LHCN-M2 (cell line): ENCODE measurements at regions not wholly inside any gene's neighbourhood (a gene's known extent, or its start where the extent isn't known, plus 50 kb on each side); places are given as distances from the start of the nearest gene placed in this dataset.

Experiments
- DNase-seq: peaks from one replicate; pipeline ENCODE4 v3.0.0-alpha.2; 2012; ENCODE audit warnings: low read depth

DNA sequence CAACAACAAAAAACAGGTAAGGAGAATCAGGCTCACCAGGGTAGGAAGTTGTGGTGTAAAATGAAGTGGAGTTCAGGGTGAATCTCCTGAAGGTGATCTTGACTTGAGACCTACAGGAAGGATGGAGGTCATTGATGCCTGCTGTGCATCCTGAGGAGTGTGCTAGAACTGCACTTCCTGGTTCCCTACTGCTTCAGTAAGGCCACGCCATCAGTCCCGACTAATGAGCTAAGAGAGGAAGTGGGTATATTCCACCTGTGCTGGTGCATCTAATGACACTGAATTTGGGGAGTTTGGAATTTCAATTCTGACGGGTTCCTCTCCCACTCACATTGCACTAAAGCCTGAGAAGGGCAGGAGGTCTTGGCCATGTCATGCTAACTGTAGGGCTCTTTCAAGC, 349.3 kb upstream of the SLC14A2 start:
- no peak for DNase-seq

DNA sequence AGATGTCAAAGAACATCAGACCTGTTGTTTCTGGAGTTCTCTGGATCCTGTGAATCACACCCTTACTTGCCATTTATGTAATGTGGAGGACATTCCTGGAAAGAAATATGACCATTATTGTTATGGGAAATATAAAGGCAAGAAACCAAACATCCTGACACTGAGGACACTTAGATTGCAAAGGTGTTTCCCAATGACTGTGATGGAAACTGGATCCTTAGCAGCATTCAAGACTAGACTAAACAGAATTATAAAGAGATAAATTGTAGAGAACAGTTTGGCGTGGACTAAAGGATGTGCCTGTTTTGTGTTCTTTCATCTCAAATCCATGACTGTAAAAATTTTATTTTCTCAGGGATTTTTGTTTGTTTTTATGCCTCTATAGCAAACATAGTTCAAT, 347.7 kb upstream of the SLC14A2 start:
- no peak for DNase-seq

DNA sequence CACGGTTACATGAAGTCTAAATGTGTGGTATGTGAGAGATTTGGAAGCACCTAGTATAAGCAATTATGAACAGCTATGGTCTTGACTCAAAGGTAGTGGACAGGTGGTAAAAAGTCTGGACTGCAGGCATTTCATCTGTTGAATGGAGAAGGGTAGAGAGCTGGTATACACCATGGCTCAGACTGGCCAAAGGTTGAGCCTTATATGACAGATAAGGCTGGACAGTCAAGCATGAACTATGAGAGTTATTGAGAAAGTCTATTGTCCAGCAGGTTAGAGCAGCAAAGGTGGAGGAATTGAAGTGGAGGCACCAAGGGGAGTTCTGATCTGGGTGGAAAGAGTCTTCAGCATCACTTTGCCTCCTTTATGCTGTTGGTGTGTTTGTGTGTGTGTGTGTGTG, 346.7 kb upstream of the SLC14A2 start:
- no peak for DNase-seq

DNA sequence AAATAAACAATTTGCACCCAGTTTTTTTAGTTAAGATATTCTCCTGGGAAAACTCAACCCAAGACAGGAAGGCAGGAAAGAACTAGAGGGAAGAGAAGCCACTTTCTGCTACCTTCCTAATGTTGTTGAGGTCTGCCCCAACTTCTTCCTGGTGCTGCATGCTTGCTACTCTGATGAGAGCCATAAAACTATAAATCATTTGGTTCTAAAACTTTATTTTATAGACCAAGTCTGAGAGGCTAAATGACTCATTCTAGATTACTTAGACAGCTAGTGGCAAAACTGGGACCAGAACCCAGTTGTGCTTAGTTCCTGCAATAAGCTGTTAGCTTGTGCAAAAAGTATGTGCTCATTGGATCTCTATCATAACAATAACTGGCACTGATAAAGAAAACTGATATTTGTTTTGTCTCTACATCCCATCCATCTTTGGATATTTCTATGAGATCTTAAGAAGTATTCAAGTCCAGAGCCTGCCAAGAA, 344.9 kb upstream of the SLC14A2 start:
- DNase-seq = no peak

DNA sequence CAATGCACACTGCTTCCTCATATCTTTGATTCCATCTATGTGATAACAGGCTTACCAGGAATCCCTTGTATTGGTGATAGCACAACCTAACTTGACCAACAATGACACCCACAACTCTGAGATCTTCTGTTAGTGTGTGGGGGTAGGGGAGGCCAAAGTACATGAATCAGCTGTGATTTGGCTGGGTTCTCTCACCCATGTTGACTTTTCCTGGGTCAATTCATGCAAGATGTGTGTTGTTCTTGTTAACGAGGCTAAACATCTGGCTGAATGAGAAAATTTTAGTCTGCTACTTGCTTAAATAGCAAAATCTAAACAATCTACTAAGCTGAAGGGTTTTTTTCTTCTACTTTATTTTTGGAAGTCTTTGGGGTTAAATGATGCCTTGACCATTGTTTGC, 341.2 kb upstream of the SLC14A2 start:
- no peak for DNase-seq

DNA sequence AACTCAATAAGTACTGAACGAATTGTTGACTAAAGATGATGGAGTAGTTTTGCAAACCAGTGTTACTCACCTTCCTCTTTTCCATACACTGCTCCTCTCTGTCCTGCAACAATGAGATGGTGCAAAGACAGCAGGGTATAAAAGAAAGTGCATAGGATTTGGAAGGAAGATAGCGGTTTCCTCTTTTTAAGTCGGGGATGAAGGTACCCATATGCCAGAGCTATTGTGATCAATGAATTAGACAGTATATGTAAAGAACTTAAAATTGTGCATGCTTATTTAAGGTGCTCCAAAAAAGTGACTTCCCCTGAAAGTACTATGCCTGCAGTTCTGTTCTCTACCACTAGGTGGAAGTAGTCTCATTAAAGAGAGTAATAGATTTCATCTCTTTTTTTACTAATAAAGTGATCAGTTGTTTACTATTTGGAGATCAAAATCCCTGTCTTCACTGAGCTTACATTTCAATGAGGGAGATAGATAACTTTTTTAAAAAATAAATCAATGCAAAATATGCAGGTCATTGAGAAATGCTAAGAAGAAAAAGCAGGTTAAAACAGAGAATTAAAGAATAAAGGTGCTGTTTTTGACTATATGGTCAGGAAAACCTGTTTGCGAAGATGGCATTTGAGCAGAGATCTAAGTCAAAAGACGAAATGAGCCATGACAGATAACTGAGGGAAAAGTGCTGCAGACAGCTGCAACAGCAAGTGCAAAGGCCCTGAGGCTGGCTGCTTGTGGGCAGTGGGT, 339.7 kb upstream of the SLC14A2 start:
- peak; percentile 32 for DNase-seq

DNA sequence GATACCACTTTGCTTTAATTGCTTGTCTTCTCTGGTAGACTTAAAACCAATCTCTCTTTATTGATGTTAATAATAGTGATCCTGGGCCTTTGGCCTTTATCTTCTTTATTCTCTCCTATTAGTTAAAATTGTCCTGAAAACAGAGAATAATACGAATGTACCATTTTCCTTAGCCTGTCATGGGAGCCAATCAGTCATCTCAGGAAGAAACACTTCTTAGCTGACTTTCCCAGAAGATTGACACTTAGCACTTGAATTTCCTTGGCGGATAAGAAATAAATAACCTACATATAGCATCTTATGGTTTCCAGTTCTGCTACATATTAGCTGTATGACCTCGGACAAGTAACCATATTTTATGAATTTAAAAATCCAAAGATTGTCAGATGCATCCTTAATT, 338.4 kb upstream of the SLC14A2 start:
- DNase-seq = no peak

DNA sequence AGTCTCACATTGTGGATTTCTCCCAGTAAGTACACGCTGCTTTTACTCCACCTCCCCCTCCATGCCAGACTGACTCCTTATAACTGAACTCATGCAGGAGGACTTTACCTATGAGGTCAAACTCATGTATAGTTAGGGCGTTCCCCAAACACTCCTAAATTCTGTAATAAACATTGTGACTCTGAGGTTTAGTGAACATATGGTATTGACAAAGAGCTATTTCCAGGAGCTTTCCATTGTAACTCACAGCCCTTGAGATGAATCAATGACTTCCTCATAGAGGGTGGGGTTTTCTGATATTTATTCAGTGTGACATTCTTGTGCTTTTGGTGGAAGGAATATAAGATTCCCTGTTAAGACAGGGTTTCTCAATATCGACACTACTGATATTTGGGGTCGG, 337.4 kb upstream of the SLC14A2 start:
- no peak for DNase-seq

DNA sequence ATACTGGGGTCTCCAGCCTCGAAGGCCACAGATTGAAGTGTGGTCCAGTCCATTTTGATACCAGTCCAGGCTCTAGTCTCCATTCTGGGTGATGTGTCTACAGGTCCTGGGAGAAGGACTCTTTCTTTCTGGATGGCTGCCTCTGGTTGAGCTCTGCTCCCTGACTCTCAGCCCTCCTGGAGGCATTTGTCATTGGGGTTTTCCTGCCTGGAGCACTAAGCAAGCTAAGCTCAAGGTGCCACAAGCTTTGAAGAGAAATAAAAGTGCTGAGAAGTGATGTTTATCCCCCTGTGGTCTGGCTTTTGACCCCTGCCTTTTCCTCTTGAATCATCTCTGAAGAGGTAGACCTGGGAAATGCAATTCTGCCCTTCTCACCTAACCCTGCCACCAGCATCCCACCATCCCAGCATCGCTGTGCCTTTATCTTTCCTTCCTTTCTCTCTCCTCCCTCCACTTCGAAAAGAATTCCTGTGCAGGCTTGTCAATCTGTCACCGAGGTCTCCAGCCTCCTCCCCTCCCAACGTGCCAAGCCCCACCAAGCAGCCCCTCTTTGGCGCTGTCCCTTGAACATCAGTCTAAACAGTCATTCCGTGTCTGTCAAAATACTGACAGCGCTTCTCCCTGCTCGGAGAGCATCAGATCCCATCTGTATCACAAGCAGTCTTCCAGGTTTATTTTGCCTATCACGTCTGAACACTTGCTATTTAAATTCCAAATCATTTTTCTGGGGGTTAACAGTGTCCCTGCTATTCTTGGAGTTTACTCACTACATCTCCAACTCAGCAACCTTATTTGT, 334.6 kb upstream of the SLC14A2 start:
- no peak for DNase-seq

DNA sequence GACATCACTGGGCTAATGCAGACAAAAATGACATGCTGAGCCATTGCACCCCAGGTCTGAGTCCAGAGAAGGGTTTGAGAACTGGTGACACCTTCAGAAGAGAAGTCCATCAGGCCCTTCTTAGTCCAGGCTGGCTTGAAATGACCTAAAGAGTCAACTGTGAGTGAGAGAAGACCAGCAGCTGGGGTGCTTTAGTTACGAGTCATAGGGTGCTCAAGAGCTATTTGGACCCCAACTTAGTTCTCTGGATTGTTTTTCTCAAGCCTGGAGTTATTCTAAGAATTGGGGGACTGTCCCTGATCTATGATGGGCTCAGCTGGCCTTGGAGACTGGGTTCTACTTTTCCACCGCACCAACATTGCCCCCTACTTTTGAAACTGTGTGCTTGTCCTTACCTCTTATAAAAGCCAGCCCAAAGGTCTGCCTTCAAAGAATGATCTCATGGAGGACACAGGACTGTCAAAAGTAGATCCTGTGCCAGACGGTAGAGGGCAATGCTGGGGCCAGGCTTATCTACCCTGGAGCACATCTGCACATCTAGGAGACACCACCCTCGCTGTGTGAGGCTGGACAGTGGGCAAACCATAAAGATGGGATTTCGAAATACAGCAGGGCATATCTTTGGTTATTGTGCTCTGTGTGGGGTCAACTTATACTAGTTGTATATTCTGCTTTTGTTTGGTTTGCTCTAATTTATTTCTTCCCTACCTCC, 333.0 kb upstream of the SLC14A2 start:
- peak; percentile 45 for DNase-seq

DNA sequence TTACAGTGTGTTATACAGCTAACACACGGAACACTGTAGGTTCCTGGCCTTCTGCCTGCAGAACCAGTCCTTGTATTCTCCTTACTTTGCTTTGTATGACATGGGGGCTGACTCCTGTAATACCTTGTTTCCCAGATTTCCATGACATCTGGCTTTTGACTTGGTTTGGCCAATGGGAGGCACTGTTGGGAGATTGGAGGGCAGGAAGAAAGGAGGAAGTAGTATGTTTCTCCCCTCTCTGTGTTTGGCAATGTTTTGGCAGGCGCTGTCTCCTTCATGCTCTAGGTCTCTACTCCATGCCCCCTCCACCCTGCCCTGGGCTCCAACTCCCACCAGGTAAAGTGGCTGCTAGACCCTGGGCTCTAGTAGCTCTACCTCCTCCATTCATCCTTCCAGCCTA, 331.1 kb upstream of the SLC14A2 start:
- no peak for DNase-seq

DNA sequence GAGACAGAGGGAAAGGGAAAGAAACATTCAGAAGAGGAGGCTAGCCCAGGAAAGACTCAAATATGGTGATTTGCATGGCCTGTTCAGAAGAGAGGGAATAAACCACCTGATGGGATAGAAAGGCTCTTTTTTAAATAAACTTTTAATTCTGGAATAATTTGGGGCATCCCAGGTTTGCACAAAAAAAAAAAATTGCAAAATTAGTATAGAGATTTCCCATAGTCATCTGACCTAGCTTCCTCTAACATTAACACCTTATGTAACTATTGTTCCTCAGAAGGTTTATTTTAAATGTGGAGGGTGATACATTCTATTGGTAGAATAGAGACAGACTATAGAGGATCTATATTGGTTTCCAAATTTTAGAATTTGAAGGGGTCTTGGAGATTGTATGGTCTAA, 330.4 kb upstream of the SLC14A2 start:
- no peak for DNase-seq

DNA sequence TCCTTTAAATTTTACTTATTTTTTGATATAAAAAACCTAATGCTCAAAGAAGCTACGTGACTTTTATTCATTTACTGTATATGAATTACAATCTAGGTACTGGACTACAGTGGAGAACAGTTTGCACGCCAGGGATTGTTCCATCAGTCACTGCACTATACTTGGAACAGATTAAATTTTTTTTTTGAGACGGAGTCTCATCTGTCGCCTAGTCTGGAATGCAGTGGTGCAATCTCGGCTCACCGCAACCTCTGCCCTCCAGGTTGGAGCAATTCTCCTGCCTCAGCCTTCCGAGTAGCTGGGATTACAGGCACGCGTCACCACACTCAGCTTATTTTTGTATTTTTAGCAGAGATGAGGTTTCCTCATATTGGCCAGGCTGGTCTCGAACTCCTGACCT, 330.0 kb upstream of the SLC14A2 start:
- no peak for DNase-seq

DNA sequence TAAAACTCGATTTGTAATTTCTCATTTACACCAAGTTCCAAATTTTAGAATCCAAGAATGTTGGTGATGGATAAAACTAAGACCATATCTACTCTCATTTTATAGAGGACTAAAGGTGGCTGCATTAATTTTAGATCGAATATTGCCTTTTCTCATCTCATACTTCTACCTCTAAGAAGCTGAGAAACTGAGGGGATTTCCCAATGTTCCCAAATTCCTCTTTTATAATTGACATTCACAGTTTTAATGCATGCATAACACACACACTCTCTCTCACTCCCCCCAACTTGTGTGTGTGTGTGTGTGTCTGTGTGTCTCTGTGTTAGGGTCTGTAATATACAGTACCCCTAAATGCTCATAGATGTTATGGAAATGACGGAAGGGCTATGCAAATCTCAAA, 328.8 kb upstream of the SLC14A2 start:
- DNase-seq = no peak

DNA sequence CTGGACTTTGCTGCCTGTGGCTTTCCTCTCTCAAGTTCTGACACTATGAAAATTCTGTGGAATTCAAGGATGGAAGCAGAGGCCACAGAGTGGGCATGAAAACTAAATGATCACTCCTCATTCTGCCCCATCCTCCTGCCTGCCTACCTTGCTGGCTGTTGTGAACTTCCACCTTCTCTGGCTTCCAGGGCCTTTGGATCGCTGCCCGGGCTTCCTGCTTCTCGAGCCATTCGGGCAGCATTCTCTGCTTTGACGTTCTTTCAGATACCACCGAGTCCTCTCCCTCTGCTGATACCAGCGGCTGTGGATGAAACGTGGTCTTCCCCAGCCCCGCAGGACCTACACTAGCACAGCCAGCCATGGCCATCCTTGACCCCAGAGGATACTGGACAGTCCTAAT, 327.7 kb upstream of the SLC14A2 start:
- no peak for DNase-seq

DNA sequence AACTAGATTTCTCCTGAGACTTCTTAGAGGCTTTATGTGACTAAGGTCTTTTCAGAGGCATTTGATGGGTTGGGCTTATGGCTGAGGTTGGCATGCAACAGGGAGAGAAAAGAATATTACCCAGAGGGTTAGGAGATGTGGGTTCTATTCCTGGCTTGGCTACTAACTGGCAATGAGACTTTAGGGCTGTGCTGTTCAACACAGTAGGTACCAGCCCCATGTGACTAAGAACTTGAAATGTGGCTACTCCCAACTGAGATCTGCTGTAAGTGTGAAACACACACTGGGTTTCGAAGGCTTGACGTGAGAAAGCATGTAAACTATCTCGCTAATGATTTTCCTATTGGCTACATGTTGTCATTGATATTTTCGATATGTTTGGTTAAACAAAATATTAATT, 324.9 kb upstream of the SLC14A2 start:
- DNase-seq = no peak

DNA sequence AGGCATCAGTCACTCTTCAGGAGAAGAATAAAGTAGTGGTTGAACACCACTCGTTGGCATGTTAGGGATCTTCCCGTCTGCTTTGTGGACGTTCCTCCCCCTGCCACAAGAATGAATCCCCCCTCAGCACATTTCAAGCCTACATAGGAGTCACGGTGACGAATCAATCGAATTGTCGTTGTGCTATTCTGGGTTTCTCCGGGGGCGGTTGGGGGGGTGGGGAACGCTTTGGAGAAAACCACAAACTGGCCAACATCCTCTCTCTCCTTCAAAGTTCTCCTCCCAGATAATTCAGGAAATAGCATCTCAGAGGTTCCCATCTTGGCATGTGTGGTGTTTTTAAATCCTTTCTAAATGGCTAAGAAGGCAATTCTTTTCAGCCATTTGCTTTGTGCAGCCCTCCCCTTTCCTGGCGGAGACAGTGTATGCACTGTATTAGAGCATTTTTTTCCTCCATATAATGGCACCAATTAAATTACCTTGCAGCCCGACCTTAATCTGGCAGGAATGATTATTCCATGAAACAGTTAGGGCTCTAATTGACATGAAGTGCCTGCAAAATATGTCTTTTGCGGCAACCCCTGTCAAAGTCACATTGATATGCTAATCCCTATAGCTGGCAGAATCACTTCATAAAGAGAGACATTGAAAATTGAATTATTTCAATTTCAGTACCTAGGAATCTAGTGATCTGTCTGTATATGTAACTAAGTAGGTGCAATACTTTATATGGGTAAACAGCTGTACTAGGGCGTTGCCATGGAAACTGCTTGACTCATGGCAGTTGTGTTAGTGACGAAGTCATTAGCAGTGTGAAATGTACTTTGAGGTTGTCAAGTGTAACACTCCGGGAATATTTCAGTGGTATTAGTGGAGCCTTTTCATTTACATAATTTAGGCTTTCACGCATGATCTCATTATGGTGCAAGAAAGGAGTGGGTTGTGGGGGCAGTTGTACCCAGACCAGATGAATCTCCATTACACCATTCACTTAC, 323.4 kb upstream of the SLC14A2 start:
- DNase-seq = peak; percentile 93

DNA sequence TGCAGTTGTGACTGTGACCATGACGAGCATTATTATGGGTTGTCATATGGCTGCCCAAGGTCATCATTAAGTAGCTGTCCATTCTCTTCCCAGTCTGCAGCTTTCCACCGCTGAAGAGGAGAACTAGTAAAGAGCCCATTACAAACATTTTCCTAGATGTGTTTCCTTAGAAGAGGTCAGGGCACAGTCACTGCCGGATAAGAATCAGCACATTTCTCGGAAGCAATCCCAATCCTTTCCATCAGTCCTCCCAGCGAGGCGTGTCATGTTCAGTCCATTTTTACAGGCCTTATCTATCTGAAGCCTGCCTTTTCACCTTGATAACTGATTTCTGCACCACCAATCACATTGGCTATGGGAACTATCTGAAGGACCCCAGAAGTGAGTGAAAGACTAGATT, 319.9 kb upstream of the SLC14A2 start:
- no peak for DNase-seq

DNA sequence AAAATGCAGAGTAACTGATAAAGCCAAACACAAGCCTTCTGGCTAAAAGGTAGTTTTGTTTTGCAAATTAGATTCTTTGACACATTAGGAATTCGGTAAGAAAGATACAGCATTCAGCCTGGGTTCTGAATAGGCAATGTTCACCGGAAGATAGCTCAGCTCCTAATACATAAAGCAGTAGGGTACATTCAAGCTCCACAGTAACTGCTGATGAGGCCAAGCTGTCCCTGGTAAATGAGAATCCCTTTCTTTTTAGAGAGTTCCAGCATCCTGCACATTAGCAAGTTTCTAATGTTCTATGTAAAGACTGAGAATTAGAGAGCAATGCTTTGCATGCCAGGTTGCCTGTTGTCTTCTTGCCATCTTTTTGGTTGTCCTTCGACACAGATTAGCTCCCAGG, 316.3 kb upstream of the SLC14A2 start:
- DNase-seq = no peak

DNA sequence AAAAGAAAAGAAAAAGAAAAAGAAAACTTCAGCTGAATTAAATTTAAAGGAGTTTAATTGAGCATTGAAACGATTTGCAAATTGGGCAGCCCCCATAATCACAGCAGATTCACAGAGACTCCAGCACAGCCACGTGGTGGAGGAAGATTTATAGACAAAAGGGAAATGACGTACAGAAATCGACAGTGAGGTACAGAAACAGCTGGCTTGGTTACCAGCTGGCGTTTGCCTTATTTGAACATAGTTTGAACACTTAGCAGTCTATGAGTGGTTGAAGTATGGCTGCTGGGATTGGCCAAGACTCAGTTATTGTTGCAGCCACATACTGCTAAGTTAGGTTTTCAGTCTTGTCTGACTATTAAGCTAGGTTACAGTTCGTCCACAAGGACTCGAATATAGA, 312.2 kb upstream of the SLC14A2 start:
- DNase-seq = peak; percentile 35

DNA sequence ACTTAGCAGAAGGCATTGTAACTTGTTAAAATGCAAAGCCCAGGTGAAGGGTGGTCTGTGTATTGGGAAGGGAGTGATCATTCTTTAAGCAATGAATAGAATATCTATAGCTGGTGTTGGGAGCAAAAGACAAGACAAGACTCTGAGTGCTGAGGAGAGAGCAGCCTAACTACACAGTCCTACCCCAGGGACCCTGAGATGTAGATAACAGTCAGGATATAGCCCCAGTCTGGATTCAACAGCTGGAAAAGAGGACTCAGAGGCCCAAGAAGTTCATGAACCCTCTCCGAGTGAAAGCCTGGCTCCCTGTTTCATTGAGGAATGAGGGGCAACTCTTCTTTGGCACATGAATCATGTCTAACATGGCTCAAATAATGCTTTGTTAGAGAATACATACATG, 310.7 kb upstream of the SLC14A2 start:
- DNase-seq = no peak
